Naive thymus-derived CD4-positive, alpha-beta T cell (primary cell): ENCODE measurements at regions not wholly inside any gene's neighbourhood (a gene's known extent, or its start where the extent isn't known, plus 50 kb on each side); places are given as distances from the start of the nearest gene placed in this dataset.

Experiments used
- ATAC-seq: fragments of 150-1000 bp; cut with Tn5 transposase; 2 replicates; pipeline ENCODE4 v1.10.0; 2021; ENCODE audit warnings: mild to moderate bottlenecking, moderate library complexity
- CTCF ChIA-PET: fragments of 350-600 bp; sonication (Branson Sonifier 250); formaldehyde crosslinking; loops from one replicate; lab custom pipeline; 2021; ENCODE audit warnings: antibody characterized with exemption; lab: Charles Lee
- POLR2A ChIA-PET: fragments of 350-600 bp; sonication (Branson Sonifier 250); formaldehyde crosslinking; loops from one replicate; lab custom pipeline; 2021; ENCODE audit warnings: antibody characterized with exemption, inconsistent platforms; lab: Charles Lee
- DNase-seq, 9 donors: peaks; one replicate each; pipeline versions ENCODE4 v3.0.0 to v3.0.0-alpha.2; 2020 to 2022; ENCODE audit warnings: mixed read lengths in 1 of 9
- H3K27ac ChIP-seq: one replicate; pipeline ENCODE4 v1.7.0; 2013; ENCODE audit warnings: mild to moderate bottlenecking, low read depth, low read length, moderate library complexity
- H3K27me3 ChIP-seq, 2 donors: one replicate each; pipeline ENCODE4 v1.7.0; 2013; ENCODE audit warnings: low read length in 2 of 2, mild to moderate bottlenecking in 2 of 2, moderate library complexity in 2 of 2; ENCODE audit not compliant: control insufficient read depth in 2 of 2, insufficient read depth in 2 of 2
- H3K36me3 ChIP-seq, 3 experiments: 1 replicate in 2 of 3; 2 replicates in 1 of 3; pipeline ENCODE4 v1.7.0; 2013; ENCODE audit warnings: low read length in 3 of 3, mild to moderate bottlenecking in 3 of 3, moderate library complexity in 1 of 3; ENCODE audit not compliant: insufficient read depth in 3 of 3, control insufficient read depth in 2 of 3
- H3K4me1 ChIP-seq, 2 donors: one replicate each; pipeline ENCODE4 v1.7.0; 2013; ENCODE audit warnings: low read length in 2 of 2, mild to moderate bottlenecking in 2 of 2, moderate library complexity in 1 of 2; ENCODE audit not compliant: control insufficient read depth in 2 of 2, insufficient read depth in 2 of 2
- H3K4me3 ChIP-seq: 2 replicates; pipeline ENCODE4 v1.7.0; 2013; ENCODE audit warnings: mild to moderate bottlenecking, low read length
- H3K9me3 ChIP-seq, 3 experiments: 1 replicate in 2 of 3; 2 replicates in 1 of 3; pipeline ENCODE4 v1.7.0; 2013; ENCODE audit warnings: low read length in 3 of 3; ENCODE audit not compliant: control insufficient read depth in 2 of 3
- H3K27ac Mint-ChIP-seq, 9 donors: one replicate each; pipeline ENCODE4 v1.8.0; 2020 to 2022; ENCODE audit warnings: mixed read lengths in 9 of 9, mild to moderate bottlenecking in 8 of 9, moderate library complexity in 5 of 9, inconsistent platforms in 2 of 9
- H3K27me3 Mint-ChIP-seq, 5 donors: one replicate each; pipeline ENCODE4 v1.8.0; 2021 to 2022; ENCODE audit warnings: mixed read lengths in 5 of 5, mild to moderate bottlenecking in 1 of 5
- H3K36me3 Mint-ChIP-seq, 5 donors: one replicate each; pipeline ENCODE4 v1.8.0; 2020 to 2022; ENCODE audit warnings: mixed read lengths in 5 of 5, mild to moderate bottlenecking in 3 of 5, inconsistent platforms in 1 of 5
- H3K4me1 Mint-ChIP-seq, 7 donors: one replicate each; pipeline ENCODE4 v1.8.0; 2020 to 2022; ENCODE audit warnings: mixed read lengths in 7 of 7, mild to moderate bottlenecking in 3 of 7, inconsistent platforms in 1 of 7
- H3K4me3 Mint-ChIP-seq, 10 donors: one replicate each; pipeline ENCODE4 v1.8.0; 2020 to 2022; ENCODE audit warnings: mild to moderate bottlenecking in 10 of 10, mixed read lengths in 10 of 10, moderate library complexity in 6 of 10, inconsistent platforms in 2 of 10
- H3K9me3 Mint-ChIP-seq, 11 donors: one replicate each; pipeline ENCODE4 v1.8.0; 2020 to 2022; ENCODE audit warnings: mixed read lengths in 11 of 11, mild to moderate bottlenecking in 4 of 11, inconsistent platforms in 1 of 11, moderate library complexity in 1 of 11
- intact Hi-C, 2 donors: fragments of 100-400 bp; cut with micrococcal nuclease; formaldehyde crosslinking; loops; one replicate each; pipeline ENCODE4 v1.15.1; 2023

DNA sequence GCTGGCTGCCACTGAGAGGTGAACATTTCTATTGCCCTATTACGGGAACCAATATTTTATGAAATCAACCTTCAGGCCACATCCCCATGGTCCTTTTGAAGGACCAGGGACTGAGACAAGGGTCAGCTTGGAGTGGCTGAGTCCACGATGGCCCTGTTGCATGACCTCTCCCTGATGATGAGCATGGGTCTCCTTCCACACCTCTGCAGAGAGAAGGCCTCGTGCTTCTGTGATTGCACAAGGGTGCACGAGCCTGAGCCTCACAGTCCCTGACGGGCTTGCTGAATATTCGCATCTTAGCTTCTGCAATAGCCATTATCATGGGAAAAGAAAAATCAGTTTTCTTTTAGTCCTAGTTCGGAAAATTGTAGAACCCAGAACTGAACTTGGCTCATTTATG lies 255.0 kb upstream of the IRX2 start:
- Mint-ChIP-seq H3K4me3 (no peak overlapping the region), H3K27ac (no peak overlapping the region), H3K36me3 (no peaks in the 10 kb centered on the region), H3K27me3 (no peaks in the 10 kb centered on the region), H3K4me1 (no peaks in the 10 kb centered on the region), H3K9me3 (peaks cover 0 to 11% (median 2%) of the 10 kb centered on the region in 11 donors)
- intact Hi-C loops, result no loop called here
- ATAC-seq, result no peak
- POLR2A ChIA-PET, result no interaction called here
- DNase-seq, result no peak
- Histone ChIP-seq H3K4me1 (no peaks in the 10 kb centered on the region), H3K27me3 (no peaks in the 10 kb centered on the region), H3K36me3 (no peaks in the 10 kb centered on the region), H3K27ac (no peak overlapping the region), H3K4me3 (no peak overlapping the region), H3K9me3 (peaks cover 0 to 7% (median 0%) of the 10 kb centered on the region in 3 experiments)
- CTCF ChIA-PET, result no interaction called here

DNA sequence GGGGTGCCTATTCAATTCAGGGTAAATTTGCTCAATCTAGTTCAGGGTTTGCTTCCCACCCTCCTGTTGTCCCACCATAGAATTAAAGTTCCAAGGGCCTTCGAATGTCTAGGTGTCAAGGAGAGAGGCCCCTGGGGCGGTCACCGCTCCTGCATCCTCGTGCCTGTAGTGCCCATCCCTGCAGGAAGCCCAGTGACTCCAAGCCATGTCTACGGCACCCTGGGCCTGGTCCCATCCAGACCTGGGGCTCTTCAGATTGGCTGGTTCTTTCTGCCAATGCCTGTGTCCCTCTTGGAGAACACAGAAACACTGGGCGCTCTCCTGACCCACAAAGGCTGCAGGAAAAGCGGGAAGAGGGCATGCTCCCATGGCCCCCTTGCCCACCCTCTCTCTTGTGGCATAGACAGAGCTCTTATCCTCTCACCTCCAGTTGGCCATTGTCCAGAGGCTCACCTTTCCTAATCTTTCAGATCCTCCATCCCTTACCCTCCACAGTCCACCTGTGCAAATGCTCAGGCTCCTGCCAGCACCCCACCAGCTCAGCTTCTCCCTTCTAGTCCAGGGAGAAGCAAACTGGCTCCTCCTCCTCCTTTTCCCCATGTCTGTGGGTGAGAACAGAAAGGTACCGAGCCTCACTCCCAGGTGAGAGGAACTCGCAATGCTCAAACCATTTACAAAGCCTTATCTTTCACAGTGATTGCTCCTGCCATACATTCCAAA lies 253.0 kb upstream of the IRX2 start:
- Mint-ChIP-seq H3K27me3 (no peaks in the 10 kb centered on the region), H3K4me1 (no peaks in the 10 kb centered on the region), H3K36me3 (no peaks in the 10 kb centered on the region), H3K4me3 (no peak overlapping the region), H3K27ac (no peak overlapping the region), H3K9me3 (peaks cover 0 to 15% (median 4%) of the 10 kb centered on the region in 11 donors)
- intact Hi-C loops, result no loop called here
- Histone ChIP-seq H3K27me3 (no peaks in the 10 kb centered on the region), H3K36me3 (no peaks in the 10 kb centered on the region), H3K9me3 (peaks cover 0 to 7% (median 0%) of the 10 kb centered on the region in 3 experiments), H3K27ac (no peak overlapping the region), H3K4me1 (no peaks in the 10 kb centered on the region), H3K4me3 (no peak overlapping the region)
- no peak for DNase-seq
- CTCF ChIA-PET, result no interaction called here
- POLR2A ChIA-PET, result no interaction called here
- no peak for ATAC-seq

DNA sequence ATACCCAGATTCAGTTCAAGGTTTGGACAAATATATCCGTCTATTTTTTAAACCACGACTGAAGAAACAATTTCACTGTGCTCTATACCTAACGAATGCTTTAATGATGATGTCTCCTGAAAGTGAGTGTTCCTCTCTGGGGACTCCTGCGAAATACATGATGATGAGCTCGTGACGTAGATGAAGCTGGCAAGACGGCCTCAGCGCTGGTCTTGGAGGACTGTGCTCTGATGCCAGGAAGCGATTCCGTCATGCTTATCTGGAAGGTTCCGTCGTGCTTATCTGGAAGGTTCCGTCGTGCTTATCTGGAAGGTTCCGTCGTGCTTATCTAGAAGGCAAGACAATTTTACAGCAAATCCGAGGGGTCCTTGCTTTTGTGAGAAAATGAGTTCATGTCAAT lies 250.8 kb upstream of the IRX2 start:
- Mint-ChIP-seq H3K4me3 (no peak overlapping the region), H3K9me3 (peaks cover 0 to 15% (median 4%) of the 10 kb centered on the region in 11 donors), H3K27me3 (no peaks in the 10 kb centered on the region), H3K4me1 (no peaks in the 10 kb centered on the region), H3K27ac (no peak overlapping the region), H3K36me3 (no peaks in the 10 kb centered on the region)
- no peak overlapping the region for H3K27ac ChIP-seq
- ChIA-PET POLR2A (no interaction called here), CTCF (interaction anchor here (0.7 kb wide), 1 partner anchor 76 kb away, joined by 4 read pairs; no protein-coding TSS in a partner anchor)
- H3K36me3 ChIP-seq, result no peaks in the 10 kb centered on the region
- H3K27me3 ChIP-seq, result no peaks in the 10 kb centered on the region
- DNase-seq (no peak), ATAC-seq (no peak)
- H3K4me3 ChIP-seq, result no peak overlapping the region
- intact Hi-C loops, result no loop called here
- H3K4me1 ChIP-seq, result no peaks in the 10 kb centered on the region
- peaks cover 0 to 7% (median 0%) of the 10 kb centered on the region in 3 experiments for H3K9me3 ChIP-seq

DNA sequence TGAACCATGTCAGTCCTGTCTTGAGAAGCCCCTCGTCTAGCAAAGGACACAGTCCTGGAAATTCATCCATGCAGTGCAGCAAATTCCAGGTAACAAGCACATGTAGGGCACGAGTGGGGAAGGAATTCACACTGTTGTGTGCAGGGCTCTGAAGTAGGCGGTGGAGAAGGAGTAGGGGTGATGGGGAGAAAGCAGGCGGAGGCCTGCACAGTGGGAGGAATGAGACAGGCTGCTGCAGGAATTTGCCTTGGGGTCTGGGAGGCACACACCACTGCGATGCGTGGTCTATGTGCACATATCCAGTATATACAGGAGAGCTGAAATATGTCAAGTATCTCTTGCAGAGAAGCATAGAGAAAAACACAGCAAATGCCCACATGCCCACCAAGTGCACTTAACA lies 249.2 kb upstream of the IRX2 start:
- H3K36me3 ChIP-seq, result no peaks in the 10 kb centered on the region
- no peaks in the 10 kb centered on the region for H3K4me1 Mint-ChIP-seq
- H3K9me3 ChIP-seq, result peaks cover 0 to 4% (median 0%) of the 10 kb centered on the region in 3 experiments
- H3K27ac ChIP-seq, result no peak overlapping the region
- ChIA-PET CTCF (no interaction called here), POLR2A (no interaction called here)
- H3K36me3 Mint-ChIP-seq, result no peaks in the 10 kb centered on the region
- DNase-seq (no peak), ATAC-seq (no peak)
- H3K27ac Mint-ChIP-seq, result no peak overlapping the region
- H3K4me3 ChIP-seq, result no peak overlapping the region
- no peaks in the 10 kb centered on the region for H3K27me3 Mint-ChIP-seq
- no peaks in the 10 kb centered on the region for H3K4me1 ChIP-seq
- H3K27me3 ChIP-seq, result no peaks in the 10 kb centered on the region
- peaks cover 0 to 13% (median 4%) of the 10 kb centered on the region in 11 donors for H3K9me3 Mint-ChIP-seq
- no peak overlapping the region for H3K4me3 Mint-ChIP-seq
- intact Hi-C loops, result no loop called here

DNA sequence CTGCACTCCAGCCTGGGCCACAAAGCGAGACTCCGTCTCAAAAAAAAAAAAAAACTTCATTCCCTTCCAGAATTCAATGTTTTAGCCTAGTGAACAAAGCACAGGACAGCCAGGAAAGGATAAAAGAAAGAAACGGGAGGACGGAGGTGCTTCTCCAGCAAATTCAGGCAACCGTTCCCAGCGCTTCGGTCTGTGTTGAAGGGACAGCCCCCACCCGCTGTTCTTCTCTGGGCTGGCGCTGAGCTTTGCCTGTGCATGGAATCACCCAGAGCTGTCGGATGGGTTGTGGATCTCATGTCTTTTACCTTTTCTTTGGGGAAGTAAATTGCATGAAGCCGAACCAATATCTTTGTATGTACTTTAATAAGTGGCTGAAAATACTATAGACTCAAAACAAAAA lies 248.4 kb upstream of the IRX2 start:
- intact Hi-C loops, result no loop called here
- POLR2A ChIA-PET, result no interaction called here
- Mint-ChIP-seq H3K4me1 (no peaks in the 10 kb centered on the region), H3K9me3 (peaks cover 0 to 12% (median 4%) of the 10 kb centered on the region in 11 donors), H3K27me3 (no peaks in the 10 kb centered on the region), H3K36me3 (no peaks in the 10 kb centered on the region), H3K4me3 (no peak overlapping the region), H3K27ac (no peak overlapping the region)
- Histone ChIP-seq H3K27me3 (no peaks in the 10 kb centered on the region), H3K9me3 (peaks cover 0 to 4% (median 0%) of the 10 kb centered on the region in 3 experiments), H3K4me3 (no peak overlapping the region), H3K4me1 (no peaks in the 10 kb centered on the region), H3K27ac (no peak overlapping the region), H3K36me3 (no peaks in the 10 kb centered on the region)
- CTCF ChIA-PET, result no interaction called here
- DNase-seq, result no peak
- ATAC-seq, result no peak

DNA sequence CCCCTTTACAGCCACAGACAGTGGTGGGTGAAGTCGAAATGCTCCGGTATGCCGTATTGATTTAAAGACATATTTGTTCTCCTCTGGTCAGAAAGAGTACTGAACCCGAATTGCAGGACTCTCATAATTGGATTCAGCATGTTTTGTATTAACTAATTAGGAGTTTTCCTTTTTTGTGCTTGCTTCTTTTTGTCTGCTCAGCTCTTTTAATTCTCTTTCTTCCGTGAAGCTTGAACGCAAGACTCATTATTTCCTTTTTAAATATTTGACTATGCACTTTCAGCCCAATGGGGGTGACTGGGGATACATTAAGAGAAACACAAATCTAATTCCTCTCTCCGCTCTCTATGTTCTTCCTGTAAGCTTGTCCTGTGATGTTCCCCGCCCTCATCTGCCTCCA lies 246.6 kb upstream of the IRX2 start:
- Histone ChIP-seq H3K27ac (no peak overlapping the region), H3K4me1 (no peaks in the 10 kb centered on the region), H3K27me3 (no peaks in the 10 kb centered on the region), H3K36me3 (no peaks in the 10 kb centered on the region), H3K9me3 (peaks cover 0 to 4% (median 0%) of the 10 kb centered on the region in 3 experiments), H3K4me3 (no peak overlapping the region)
- Mint-ChIP-seq H3K27ac (no peak overlapping the region), H3K36me3 (no peaks in the 10 kb centered on the region), H3K4me3 (no peak overlapping the region), H3K9me3 (peaks cover 0 to 13% (median 4%) of the 10 kb centered on the region in 11 donors), H3K4me1 (no peaks in the 10 kb centered on the region), H3K27me3 (no peaks in the 10 kb centered on the region)
- intact Hi-C loops, result no loop called here
- POLR2A ChIA-PET, result no interaction called here
- CTCF ChIA-PET, result no interaction called here
- no peak for DNase-seq
- ATAC-seq, result no peak

DNA sequence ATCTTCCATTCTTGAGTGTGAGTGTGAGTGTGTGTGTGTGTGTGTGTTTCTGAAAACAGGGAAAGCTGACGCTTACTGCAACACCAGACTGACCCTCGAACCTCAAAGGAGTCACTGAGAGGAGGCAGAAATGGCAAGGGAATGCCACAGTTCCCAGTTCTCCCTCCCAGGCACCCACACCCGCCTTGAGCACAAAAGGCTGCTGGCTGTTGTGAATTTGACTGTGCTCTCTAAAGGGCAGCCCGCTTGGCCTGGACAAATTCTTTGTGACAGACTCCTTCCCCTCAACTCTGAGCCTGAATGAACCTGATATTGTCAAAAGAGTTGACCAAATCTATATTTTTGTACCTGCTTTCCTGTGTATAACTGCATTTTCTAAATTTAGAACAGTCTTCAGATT lies 245.7 kb upstream of the IRX2 start:
- intact Hi-C loops, result no loop called here

More for the DNA sequence above, 245.7 kb upstream of the IRX2 start:
- no peaks in the 10 kb centered on the region for H3K36me3 ChIP-seq
- Mint-ChIP-seq H3K4me3 (no peak overlapping the region), H3K27me3 (no peaks in the 10 kb centered on the region), H3K9me3 (peaks cover 0 to 16% (median 3%) of the 10 kb centered on the region in 11 donors), H3K27ac (no peak overlapping the region), H3K36me3 (no peaks in the 10 kb centered on the region), H3K4me1 (no peaks in the 10 kb centered on the region)
- DNase-seq (no peak), ATAC-seq (no peak)
- POLR2A ChIA-PET, result no interaction called here
- no peaks in the 10 kb centered on the region for H3K27me3 ChIP-seq
- H3K4me3 ChIP-seq, result no peak overlapping the region
- no peak overlapping the region for H3K27ac ChIP-seq
- no peaks in the 10 kb centered on the region for H3K9me3 ChIP-seq
- H3K4me1 ChIP-seq, result no peaks in the 10 kb centered on the region
- CTCF ChIA-PET, result no interaction called here
